Right cardiac atrium (tissue), 5 donors: ENCODE measurements at regions not wholly inside any gene's neighbourhood (a gene's known extent, or its start where the extent isn't known, plus 50 kb on each side); places are given as distances from the start of the nearest gene placed in this dataset.

Experiments
- ATAC-seq, 2 donors: fragments of 200-7000 bp; cut with Tn5 transposase; one replicate each; pipeline versions ENCODE4 v1.8.0 to v1.9.1; 2020; ENCODE audit warnings: moderate library complexity in 2 of 2, mild to moderate bottlenecking in 1 of 2
- DNase-seq, 3 donors: peaks; one replicate each; pipeline ENCODE4 v3.0.0-alpha.2; 2020
- H3K27ac ChIP-seq: one replicate; pipeline ENCODE4 v1.5.1; 2013; ENCODE audit warnings: mild to moderate bottlenecking, low read length, control low read depth, moderate library complexity
- H3K27me3 ChIP-seq: one replicate; pipeline ENCODE4 v1.6.1; 2013; ENCODE audit not compliant: control insufficient read depth, insufficient read depth
- H3K4me1 ChIP-seq: one replicate; pipeline ENCODE4 v1.6.1; 2013; ENCODE audit warnings: low read length; ENCODE audit not compliant: control insufficient read depth, insufficient read depth
- H3K4me3 ChIP-seq: one replicate; pipeline ENCODE4 v1.5.1; 2013; ENCODE audit warnings: low read length, control low read depth
- H3K9me3 ChIP-seq: one replicate; pipeline ENCODE4 v1.6.1; 2013; ENCODE audit warnings: low read length; ENCODE audit not compliant: control insufficient read depth
- WGBS: extraction: QIAGEN DNeasy Blood & Tissue Kit; methylation state at CpG from one replicate; pipeline ENCODE4 v1.1.7; 2013; 5-methylcytosine and 5-hydroxymethylcytosine counted together
- intact Hi-C, 4 donors: fragments of 100-400 bp; cut with DNase I; formaldehyde crosslinking; loops; one replicate each; pipeline versions ENCODE4 v1.11.0 to v1.14.0; 2022 to 2023
- donor health status: healthy with polysubstance abuse.
- donor health status: DM: no; HTN: yes; CAD: no.
- donor health status: DM: no; HTN: no; CAD: no.
- donor health status: DM: no; HTN: yes; CAD: no; lungs with severe emphysema.
- donor health status: DM: yes; HTN: yes; CAD: no.

DNA sequence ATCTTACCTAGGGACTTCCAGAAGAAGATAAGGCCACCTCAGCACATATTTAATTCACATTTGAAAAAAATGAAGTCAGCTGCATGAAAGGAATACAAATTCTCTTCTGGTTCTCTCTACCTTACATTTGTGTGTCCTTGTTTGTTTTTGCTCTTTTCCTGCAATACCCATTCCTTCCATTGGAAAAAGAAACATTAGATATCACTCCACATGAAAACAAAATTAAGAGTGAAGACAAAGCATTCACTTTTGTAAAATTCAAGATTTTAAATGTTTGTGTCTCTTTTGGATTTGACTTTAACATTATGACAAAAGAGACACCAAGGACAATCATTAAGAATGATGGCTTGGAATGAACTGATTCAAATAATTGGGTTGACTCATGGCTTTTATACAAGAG is 1351.8 kb downstream of the FSTL5 start:
- no peak for DNase-seq
- Histone ChIP-seq H3K27ac (no peak overlapping the region), H3K4me1 (no peaks in the 10 kb centered on the region), H3K27me3 (no peaks in the 10 kb centered on the region), H3K9me3 (no peaks in the 10 kb centered on the region), H3K4me3 (no peak overlapping the region)
- intact Hi-C loops: no loop called here
- no peak for ATAC-seq

DNA sequence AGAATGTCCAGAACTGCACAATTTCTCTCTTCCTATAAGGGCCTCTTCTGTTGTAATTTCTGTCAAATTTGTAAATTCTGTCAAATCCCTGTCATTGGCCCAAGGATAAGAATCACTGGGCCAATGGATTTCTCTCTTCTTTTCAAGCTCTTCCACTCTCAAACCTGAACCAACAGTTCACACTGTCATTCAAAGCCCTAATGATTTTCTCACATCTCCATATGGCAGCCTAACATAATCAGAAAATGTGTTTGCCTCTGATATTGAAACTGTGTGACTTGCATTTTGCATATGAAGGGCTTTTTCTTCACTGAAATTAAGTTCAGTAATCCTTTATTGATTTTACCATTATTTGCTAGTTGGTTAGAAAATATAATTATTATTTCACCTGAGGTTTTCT is 1349.1 kb downstream of the FSTL5 start:
- DNase-seq (no peak), ATAC-seq (no peak)
- Histone ChIP-seq H3K9me3 (no peaks in the 10 kb centered on the region), H3K27ac (no peak overlapping the region), H3K27me3 (no peaks in the 10 kb centered on the region), H3K4me3 (no peak overlapping the region), H3K4me1 (no peaks in the 10 kb centered on the region)
- intact Hi-C loops: no loop called here

DNA sequence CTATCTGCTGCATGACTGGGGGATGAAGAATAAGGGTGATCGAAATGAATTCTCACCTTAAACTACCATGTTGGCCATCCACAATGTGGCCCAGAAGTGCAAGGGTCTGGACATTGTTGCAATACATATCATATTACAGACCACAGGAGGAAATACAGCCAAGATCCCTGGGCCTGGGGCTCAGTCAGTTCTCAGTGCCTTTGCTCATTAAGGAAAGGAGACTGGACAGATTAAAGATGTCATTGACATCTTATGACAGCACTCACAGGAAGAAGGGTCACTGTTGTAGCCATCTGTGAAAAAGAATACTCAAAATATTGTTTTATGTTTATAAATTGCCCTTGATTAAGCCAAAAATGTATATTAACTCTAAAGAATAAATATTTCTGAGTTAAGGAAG is 1345.2 kb downstream of the FSTL5 start:
- DNase-seq: no peak
- intact Hi-C loops: no loop called here

DNA sequence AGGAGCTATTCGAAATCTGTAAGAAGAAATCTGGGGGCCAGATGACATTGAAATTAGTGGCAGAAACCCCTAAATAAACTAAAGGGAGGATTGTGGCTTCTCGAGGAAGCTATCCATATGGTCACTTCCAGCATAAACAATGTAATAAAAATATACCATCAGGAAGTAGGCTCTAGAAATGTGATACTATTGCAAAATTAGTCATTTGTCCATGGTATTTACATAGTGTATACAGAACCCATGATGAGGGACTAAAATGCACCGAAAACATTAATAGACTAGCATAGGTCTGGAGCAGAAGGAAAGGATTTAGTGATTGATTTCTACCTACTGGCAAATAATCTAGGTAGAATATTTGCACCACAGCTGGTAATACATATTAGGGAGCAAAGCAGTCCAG is 1344.0 kb downstream of the FSTL5 start:
- DNase-seq: no peak

More for the DNA sequence above, 1345.2 kb downstream of the FSTL5 start:
- H3K27me3 ChIP-seq: no peaks in the 10 kb centered on the region
- H3K9me3 ChIP-seq: no peaks in the 10 kb centered on the region
- H3K4me1 ChIP-seq: no peaks in the 10 kb centered on the region
- no peak overlapping the region for H3K27ac ChIP-seq
- 82% methylated on average over 1 of the region's 1 CpG for WGBS
- H3K4me3 ChIP-seq: no peak overlapping the region
- no peak for ATAC-seq

DNA sequence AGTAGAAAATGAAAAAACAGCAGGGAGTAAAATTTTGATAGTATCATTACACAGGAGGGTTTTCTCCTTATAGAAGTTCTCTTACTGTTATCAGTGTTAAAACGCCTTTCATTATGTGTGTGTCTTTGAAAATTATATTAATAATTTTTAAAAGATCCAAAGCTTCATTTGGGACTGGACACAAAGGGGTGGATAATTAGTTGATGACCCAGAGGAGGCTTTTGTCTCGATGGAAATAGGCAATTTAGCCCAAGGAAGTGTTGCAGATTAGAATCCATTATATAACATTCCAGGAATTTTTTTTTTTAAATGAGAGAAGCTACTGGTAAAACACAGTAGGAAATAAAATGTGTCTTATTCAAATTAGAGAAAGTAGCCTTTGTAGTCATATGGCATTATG is 1339.3 kb downstream of the FSTL5 start:
- intact Hi-C loops: no loop called here
- no peaks in the 10 kb centered on the region for H3K4me1 ChIP-seq
- 52% methylated on average over 2 of the region's 2 CpGs for WGBS
- H3K27me3 ChIP-seq: no peaks in the 10 kb centered on the region
- no peaks in the 10 kb centered on the region for H3K9me3 ChIP-seq
- no peak overlapping the region for H3K4me3 ChIP-seq
- H3K27ac ChIP-seq: no peak overlapping the region
- no peak for ATAC-seq
- DNase-seq: no peak

More for the DNA sequence above, 1344.0 kb downstream of the FSTL5 start:
- H3K27me3 ChIP-seq: no peaks in the 10 kb centered on the region
- no peak overlapping the region for H3K27ac ChIP-seq
- WGBS: 74% methylated on average over 3 of the region's 3 CpGs
- intact Hi-C loops: no loop called here
- H3K4me3 ChIP-seq: no peak overlapping the region
- ATAC-seq: no peak
- H3K4me1 ChIP-seq: no peaks in the 10 kb centered on the region
- H3K9me3 ChIP-seq: no peaks in the 10 kb centered on the region

DNA sequence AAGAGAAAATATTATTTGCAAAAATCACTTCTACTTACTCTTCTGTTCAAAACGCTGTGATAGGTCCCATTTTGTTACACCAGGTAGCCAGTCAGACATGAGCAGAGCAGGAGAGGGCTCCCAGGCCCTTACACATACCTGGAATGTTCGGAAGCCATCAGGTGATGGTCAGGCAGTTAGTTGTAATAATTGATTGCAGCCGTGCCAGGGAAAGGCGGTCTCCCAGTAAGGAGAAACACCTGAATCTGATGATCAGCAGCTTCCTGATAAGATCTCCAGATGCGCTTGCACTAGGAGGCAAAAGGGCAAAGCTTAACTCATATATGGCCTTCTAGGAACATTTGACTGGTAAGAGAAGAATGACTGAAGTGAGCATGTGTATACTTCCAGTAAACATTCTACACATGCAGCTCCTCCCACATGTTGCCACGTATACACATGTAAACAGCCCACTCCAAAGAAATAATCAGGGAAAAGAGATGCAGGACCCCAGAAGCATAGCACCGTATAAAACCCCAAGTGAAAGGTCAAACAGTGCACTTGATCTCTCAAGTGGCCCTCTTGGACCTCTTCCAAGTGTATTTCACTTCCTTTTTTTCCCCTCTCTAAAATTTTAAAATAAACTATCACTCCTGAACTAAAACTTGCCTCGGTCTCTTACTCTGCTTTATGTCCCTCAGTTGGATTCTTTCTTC is 1338.0 kb downstream of the FSTL5 start:
- ATAC-seq: no peak
- no peak overlapping the region for H3K4me3 ChIP-seq
- WGBS: 73% methylated on average over 8 of the region's 8 CpGs
- intact Hi-C loops: no loop called here
- no peaks in the 10 kb centered on the region for H3K9me3 ChIP-seq
- DNase-seq: no peak
- H3K27me3 ChIP-seq: no peaks in the 10 kb centered on the region
- H3K4me1 ChIP-seq: no peaks in the 10 kb centered on the region
- H3K27ac ChIP-seq: no peak overlapping the region

DNA sequence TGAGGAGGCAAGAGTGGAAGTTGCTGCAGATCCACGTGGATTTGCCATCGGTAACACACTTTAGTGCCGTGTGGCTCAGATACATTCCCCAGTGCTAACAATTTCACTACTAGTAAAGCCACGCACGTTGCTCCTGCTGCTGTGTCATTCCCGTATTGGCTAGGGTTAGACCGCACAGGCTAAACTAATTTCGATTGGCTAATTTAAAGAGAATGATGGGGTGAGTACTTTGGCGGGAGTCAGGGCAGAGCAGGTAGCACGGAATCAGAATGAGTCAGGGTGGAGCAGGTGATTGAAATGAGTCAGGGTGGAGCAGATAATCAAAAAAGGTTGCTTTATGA is 1337.5 kb downstream of the FSTL5 start:
- Histone ChIP-seq H3K4me1 (no peaks in the 10 kb centered on the region), H3K4me3 (no peak overlapping the region), H3K27me3 (no peaks in the 10 kb centered on the region), H3K9me3 (no peaks in the 10 kb centered on the region), H3K27ac (no peak overlapping the region)
- WGBS: 86% methylated on average over 10 of the region's 10 CpGs
- DNase-seq (no peak), ATAC-seq (no peak)
- intact Hi-C loops: no loop called here

DNA sequence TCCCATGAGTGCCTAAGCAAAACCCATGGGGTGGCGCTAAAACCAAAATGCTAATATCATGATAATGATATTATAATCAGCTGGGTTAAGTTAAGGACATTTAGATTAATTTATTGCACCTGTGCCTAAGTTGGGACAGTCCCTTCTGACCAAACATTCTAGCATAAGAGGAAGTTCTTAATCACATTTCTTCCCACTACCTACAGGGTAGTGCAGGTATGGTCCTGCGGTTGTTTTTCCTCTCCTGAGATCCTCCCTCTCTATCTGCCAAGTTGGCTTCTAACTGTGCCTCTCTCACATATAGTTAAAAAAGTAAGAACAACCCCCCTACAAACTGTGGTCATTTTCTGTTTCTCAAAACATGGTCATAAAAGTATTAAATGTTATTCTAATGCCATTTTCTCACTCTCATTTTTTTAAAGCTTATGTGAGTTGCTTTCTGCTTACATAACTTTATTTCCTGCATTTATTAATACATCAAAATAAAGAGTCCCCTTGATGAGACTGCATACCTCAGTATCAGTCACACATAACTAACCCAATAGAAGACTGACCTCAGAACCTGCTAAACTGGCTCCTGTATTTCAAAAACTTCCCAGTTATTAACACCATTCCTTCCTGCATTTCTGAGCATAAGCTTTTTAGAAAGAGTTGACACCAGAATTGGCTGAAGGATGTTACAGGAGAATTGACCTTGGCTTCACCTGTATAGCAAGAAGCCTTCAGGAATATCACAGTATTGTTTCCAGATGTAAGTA is 1332.5 kb downstream of the FSTL5 start:
- H3K27me3 ChIP-seq: no peaks in the 10 kb centered on the region
- no peak overlapping the region for H3K27ac ChIP-seq
- WGBS: 91% methylated on average over 2 of the region's 2 CpGs
- no peak for DNase-seq
- no peaks in the 10 kb centered on the region for H3K9me3 ChIP-seq
- intact Hi-C loops: no loop called here
- no peak for ATAC-seq
- no peaks in the 10 kb centered on the region for H3K4me1 ChIP-seq
- H3K4me3 ChIP-seq: no peak overlapping the region

DNA sequence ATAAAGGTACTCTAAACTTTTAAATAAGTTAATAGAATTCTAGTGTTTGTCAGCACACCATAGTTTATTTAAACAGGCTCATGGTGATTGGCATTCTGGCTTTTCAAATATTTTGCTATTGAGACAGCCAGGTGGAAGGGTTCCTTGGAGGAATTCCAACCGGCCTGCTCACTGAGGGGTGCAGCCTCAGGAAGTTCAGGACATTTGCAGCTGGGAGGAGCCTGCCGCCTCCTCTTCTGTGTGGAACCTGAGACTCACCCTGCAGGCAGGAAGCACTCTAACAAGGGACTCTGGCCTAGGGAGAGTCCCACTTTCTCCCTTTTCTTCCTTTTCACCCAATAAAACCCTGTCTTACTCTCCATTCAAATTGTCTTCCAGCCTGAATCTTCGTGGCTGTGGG is 1328.0 kb downstream of the FSTL5 start:
- Histone ChIP-seq H3K4me3 (no peak overlapping the region), H3K27me3 (no peaks in the 10 kb centered on the region), H3K9me3 (no peaks in the 10 kb centered on the region), H3K27ac (no peak overlapping the region), H3K4me1 (no peaks in the 10 kb centered on the region)
- ATAC-seq (no peak), DNase-seq (no peak)
- 43% methylated on average over 3 of the region's 3 CpGs for WGBS
- intact Hi-C loops: no loop called here

DNA sequence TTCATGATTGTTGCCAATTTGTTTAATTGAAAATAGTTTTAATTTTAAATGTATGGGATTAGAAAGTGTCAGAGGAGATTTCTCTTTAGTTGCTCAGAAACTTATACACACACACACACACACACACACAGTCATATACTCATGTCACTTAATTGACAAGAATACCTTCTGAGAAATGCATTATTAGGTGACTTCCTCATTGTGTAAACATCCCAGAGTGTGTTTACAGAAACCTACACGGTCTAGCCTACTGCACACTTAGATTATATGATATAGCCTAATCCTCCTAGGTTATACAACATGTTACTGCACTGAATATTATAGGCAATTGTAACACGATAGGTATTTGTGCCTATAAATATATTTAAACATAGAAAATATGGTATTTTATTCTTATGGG is 1327.4 kb downstream of the FSTL5 start:
- 58% methylated on average over 2 of the region's 2 CpGs for WGBS
- no peak for DNase-seq
- H3K9me3 ChIP-seq: no peaks in the 10 kb centered on the region
- H3K27me3 ChIP-seq: no peaks in the 10 kb centered on the region
- no peak overlapping the region for H3K27ac ChIP-seq
- no peak overlapping the region for H3K4me3 ChIP-seq
- H3K4me1 ChIP-seq: no peaks in the 10 kb centered on the region
- no peak for ATAC-seq
- intact Hi-C loops: no loop called here

DNA sequence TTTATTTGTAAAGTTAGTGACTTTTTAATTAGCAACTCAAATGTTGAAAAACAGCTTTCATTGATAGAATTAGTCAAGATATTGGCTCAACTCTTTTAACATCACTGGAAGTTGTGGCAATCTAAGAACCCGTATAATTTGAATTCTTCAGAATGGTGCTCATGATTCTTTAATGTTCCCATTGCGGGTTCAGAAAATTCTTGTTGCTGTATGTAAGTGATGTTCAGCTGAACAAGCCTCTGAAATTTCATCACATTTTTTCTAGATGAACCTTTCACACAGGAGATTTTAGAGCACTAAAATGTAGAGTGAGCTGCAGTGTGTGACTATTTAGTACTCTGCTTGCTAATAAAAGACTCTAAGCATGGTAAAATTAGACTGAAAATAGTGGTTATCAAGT is 1317.7 kb downstream of the FSTL5 start:
- intact Hi-C loops: no loop called here
- no peak overlapping the region for H3K4me3 ChIP-seq
- no peak overlapping the region for H3K27ac ChIP-seq
- H3K9me3 ChIP-seq: no peaks in the 10 kb centered on the region
- 70% methylated on average over 2 of the region's 2 CpGs for WGBS
- no peak for ATAC-seq
- no peaks in the 10 kb centered on the region for H3K27me3 ChIP-seq
- DNase-seq: no peak
- no peaks in the 10 kb centered on the region for H3K4me1 ChIP-seq

DNA sequence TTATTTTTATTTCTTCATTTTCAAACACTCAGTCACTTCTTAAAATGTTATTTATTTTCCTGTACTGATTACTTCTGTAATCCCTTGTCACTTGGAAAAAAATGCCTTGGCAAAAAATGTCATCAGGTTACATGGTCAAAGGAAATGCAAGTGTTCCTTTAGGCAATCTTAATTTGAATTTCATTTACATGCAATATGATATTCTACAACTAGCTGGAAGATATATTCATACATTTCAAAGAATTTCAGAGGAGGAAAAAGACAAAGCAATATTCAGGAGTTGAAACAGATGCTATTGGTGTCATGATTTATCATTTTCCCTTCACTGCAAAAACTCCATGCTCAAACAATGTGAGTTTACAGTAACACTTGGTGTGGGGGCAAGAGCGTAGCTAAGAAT is 1316.6 kb downstream of the FSTL5 start:
- DNase-seq: no peak
- H3K27ac ChIP-seq: no peak overlapping the region
- ATAC-seq: no peak
- intact Hi-C loops: no loop called here
- H3K4me3 ChIP-seq: no peak overlapping the region
- WGBS: 86% methylated on average over 1 of the region's 1 CpG
- no peaks in the 10 kb centered on the region for H3K9me3 ChIP-seq
- H3K27me3 ChIP-seq: no peaks in the 10 kb centered on the region
- H3K4me1 ChIP-seq: no peaks in the 10 kb centered on the region
